ENCODE measurements at regions not wholly inside any gene's neighbourhood (a gene's known extent, or its start where the extent isn't known, plus 50 kb on each side); places are given as distances from the start of the nearest gene placed in this dataset.

DNA sequence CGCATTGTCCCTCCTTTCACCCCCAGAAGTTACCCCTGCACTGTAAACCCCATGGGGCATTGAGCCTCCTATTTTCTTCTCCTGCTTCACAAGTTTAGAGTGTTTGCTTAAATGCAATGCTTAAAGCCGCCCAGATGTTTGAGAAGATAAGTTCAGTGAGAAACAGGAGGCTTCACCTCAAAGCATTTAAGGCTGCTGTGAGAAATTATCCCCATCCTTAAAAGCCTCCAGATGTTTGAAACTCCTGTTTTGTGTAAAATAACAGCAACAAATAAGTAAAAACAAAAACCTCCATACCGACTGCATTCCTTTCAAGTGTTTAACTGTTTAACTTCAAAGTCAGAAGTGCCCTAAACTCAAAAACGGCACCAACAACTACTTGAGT, 81.8 kb downstream of the RTP5 start:
- TF ChIP-seq CTCF (IDR thresholded peaks at IDR 0.05) = no peak
- Histone ChIP-seq H3K27ac (no peak overlapping the region), H3K4me3 (no peak overlapping the region)
- DNase-seq (ENCODE audit: low spot score) = no peak

GRCh38 chr2:241951920-241952319, 82.4 kb downstream of the RTP5 start:
- H3K4me3 ChIP-seq = no peak overlapping the region
- H3K27ac ChIP-seq = no peak overlapping the region
- DNase-seq (ENCODE audit: low spot score) = no peak
- no peak for TF ChIP-seq CTCF (IDR thresholded peaks at IDR 0.05)

- DNase-seq (ENCODE audit: low spot score) = no peak
- Histone ChIP-seq H3K27ac (no peak overlapping the region), H3K4me3 (no peak overlapping the region)
- no peak for TF ChIP-seq CTCF (IDR thresholded peaks at IDR 0.05)
These were observed 83.3 kb downstream of the RTP5 start for GRCh38 chr2:241952816-241953215.

DNA sequence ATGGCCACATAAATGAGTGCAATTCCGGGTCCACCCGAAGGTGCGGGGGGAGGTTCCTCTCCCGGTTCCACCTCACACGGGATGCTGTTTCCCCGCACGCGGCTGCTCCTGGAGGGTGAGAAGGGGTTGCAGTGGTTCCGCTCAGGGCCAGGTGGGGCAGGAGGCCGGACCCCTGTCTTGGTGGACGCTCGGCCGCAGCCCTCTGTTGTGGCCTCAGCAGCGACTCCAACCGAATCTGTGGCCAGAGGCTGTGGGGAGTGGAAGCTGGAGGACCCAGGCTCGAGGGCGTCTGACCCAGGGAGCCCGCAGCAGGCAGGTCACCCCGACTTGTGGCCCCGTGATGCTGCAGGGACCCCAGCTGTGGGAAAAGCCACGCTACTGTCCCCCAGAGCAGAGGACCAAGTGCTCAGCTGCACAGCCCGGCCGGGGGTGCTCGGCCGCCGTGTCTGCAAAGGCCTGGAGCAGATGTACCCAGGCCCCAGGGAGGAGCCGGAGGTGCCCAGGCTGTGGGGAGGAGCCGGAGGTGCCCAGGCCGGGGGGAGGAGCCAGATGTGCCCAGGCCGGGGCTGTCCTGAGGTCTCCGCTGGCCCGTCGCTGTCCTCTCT, 83.9 kb downstream of the RTP5 start:
- Histone ChIP-seq H3K27ac (no peak overlapping the region), H3K4me3 (no peak overlapping the region)
- no peak for TF ChIP-seq CTCF (IDR thresholded peaks at IDR 0.05)
- DNase-seq (ENCODE audit: low spot score) = no peak

- no peak for TF ChIP-seq CTCF (IDR thresholded peaks at IDR 0.05)
- no peak for DNase-seq (ENCODE audit: low spot score)
- H3K27ac ChIP-seq = no peak overlapping the region
- no peak overlapping the region for H3K4me3 ChIP-seq
These were observed 87.1 kb downstream of the RTP5 start for GRCh38 chr2:241956521-241957110.

DNA sequence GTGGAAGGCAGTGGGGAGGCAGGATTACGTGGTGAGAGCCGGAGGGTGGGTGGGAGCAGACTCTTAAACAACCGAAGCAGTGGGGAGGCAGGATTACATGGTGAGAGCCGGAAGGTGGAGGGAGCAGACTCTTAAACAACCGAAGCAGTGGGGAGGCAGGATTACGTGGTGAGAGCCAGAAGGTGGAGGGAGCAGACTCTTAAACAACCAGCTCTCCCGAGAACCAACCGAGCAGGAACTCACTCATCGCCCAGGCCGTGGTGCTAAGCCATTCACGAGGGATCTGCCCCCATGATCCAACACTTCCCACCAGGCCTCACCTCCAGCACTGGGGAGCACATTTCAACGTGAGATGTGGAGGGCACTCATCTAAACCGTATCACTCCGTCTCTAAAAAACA, 87.7 kb downstream of the RTP5 start:
- no peak overlapping the region for H3K27ac ChIP-seq
- no peak overlapping the region for H3K4me3 ChIP-seq
- TF ChIP-seq CTCF (IDR thresholded peaks at IDR 0.05) = no peak
- no peak for DNase-seq (ENCODE audit: low spot score)

GRCh38 chr2:241958818-241959545, 89.5 kb downstream of the RTP5 start:
- no peak overlapping the region for H3K27ac ChIP-seq
- H3K4me3 ChIP-seq = no peak overlapping the region
- no peak for DNase-seq (ENCODE audit: low spot score)
- TF ChIP-seq CTCF (IDR thresholded peaks at IDR 0.05) = no peak
